ENCODE measurements at regions not wholly inside any gene's neighbourhood (a gene's known extent, or its start where the extent isn't known, plus 50 kb on each side); places are given as distances from the start of the nearest gene placed in this dataset.

GRCh38 chr10:129123428-129123827 is 343.6 kb upstream of the MGMT start:
- intact Hi-C loops (cut with DNase I) = no loop called here
- WGBS (ENCODE audit: insufficient coverage, low coverage, low lambda C conversion rate, missing lambda C conversion rate) = 32% methylated on average over 6 of the region's 6 CpGs
- Histone ChIP-seq H3K4me1 (no peaks in the 10 kb centered on the region), H3K36me3 (no peaks in the 10 kb centered on the region), H3K4me3 (no peak overlapping the region), H3K27me3 (no peaks in the 10 kb centered on the region), H3K27ac (no peak overlapping the region), H3K9me3 (peaks cover 0 to 6% (median 0%) of the 10 kb centered on the region in 4 donors)
- TF ChIP-seq CTCF (IDR thresholded peaks at IDR 0.05) (no peak), POLR2A (IDR thresholded peaks at IDR 0.05) (no peak)
- DNase-seq (no peak), ATAC-seq (peak in 2 of 4 donors; percentile 40 to 63)

GRCh38 chr10:129126982-129127381 is 340.1 kb upstream of the MGMT start:
- no peaks in the 10 kb centered on the region for H3K27me3 ChIP-seq
- WGBS (ENCODE audit: insufficient coverage, low coverage, low lambda C conversion rate, missing lambda C conversion rate) = 68% methylated on average over 3 of the region's 4 CpGs
- H3K9me3 ChIP-seq = peaks cover 0 to 6% (median 0%) of the 10 kb centered on the region in 4 donors
- no peaks in the 10 kb centered on the region for H3K4me1 ChIP-seq
- ATAC-seq (no peak), DNase-seq (no peak)
- H3K4me3 ChIP-seq = no peak overlapping the region
- H3K27ac ChIP-seq = no peak overlapping the region
- TF ChIP-seq CTCF (IDR thresholded peaks at IDR 0.05) = no peak
- TF ChIP-seq POLR2A (IDR thresholded peaks at IDR 0.05) = no peak
- no peaks in the 10 kb centered on the region for H3K36me3 ChIP-seq
- intact Hi-C loops (cut with DNase I) = no loop called here

- no peak overlapping the region for H3K4me3 ChIP-seq
- H3K4me1 ChIP-seq = no peaks in the 10 kb centered on the region
- no peak overlapping the region for H3K27ac ChIP-seq
- WGBS (ENCODE audit: insufficient coverage, low coverage, low lambda C conversion rate, missing lambda C conversion rate) = 60% methylated on average over 11 of the region's 12 CpGs
- intact Hi-C loops (cut with DNase I) = no loop called here
- H3K27me3 ChIP-seq = no peaks in the 10 kb centered on the region
- no peaks in the 10 kb centered on the region for H3K36me3 ChIP-seq
- DNase-seq = no peak
- no peaks in the 10 kb centered on the region for H3K9me3 ChIP-seq
- no peak for ATAC-seq
- TF ChIP-seq POLR2A (IDR thresholded peaks at IDR 0.05) (no peak), CTCF (IDR thresholded peaks at IDR 0.05) (no peak)
Measured at GRCh38 chr10:129131457-129132132, 335.4 kb upstream of the MGMT start.

- no peak for ATAC-seq
- WGBS (ENCODE audit: insufficient coverage, low coverage, low lambda C conversion rate, missing lambda C conversion rate) = no CpG with 5 or more reads among the region's 5 CpGs
- TF ChIP-seq POLR2A (IDR thresholded peaks at IDR 0.05) = no peak
- no peak for TF ChIP-seq CTCF (IDR thresholded peaks at IDR 0.05)
Measured at GRCh38 chr10:129133856-129134255, 333.2 kb upstream of the MGMT start.

More at GRCh38 chr10:129133856-129134255, 333.2 kb upstream of the MGMT start:
- DNase-seq = no peak
- no peaks in the 10 kb centered on the region for H3K9me3 ChIP-seq
- no peak overlapping the region for H3K27ac ChIP-seq
- no peaks in the 10 kb centered on the region for H3K27me3 ChIP-seq
- no peaks in the 10 kb centered on the region for H3K36me3 ChIP-seq
- no peaks in the 10 kb centered on the region for H3K4me1 ChIP-seq
- intact Hi-C loops (cut with DNase I) = no loop called here
- no peak overlapping the region for H3K4me3 ChIP-seq
